ENCODE measurements at regions not wholly inside any gene's neighbourhood (a gene's known extent, or its start where the extent isn't known, plus 50 kb on each side); places are given as distances from the start of the nearest gene placed in this dataset.
A peak's percentile ranks its signal among the peaks of the same experiment; 100 is the strongest.

- H3K4me3 Mint-ChIP-seq, result peak overlapping the region in 1 of 4 donors; percentile 69
- H3K36me3 Mint-ChIP-seq, result no peaks in the 10 kb centered on the region
- H3K27ac Mint-ChIP-seq, result no peak overlapping the region
Observed at GRCh38 chr11:112627588-112628045, 333.6 kb upstream of the NCAM1 start.

GRCh38 chr11:112628676-112629075 lies 332.5 kb upstream of the NCAM1 start:
- H3K36me3 Mint-ChIP-seq, result no peaks in the 10 kb centered on the region
- H3K27me3 Mint-ChIP-seq, result peaks cover 3% of the 10 kb centered on the region
- no peaks in the 10 kb centered on the region for H3K4me1 Mint-ChIP-seq
- H3K9me3 Mint-ChIP-seq, result no peaks in the 10 kb centered on the region
- H3K27ac Mint-ChIP-seq, result peak overlapping the region in 1 of 3 donors; percentile 0
- no peak overlapping the region for H3K4me3 Mint-ChIP-seq

More at GRCh38 chr11:112627588-112628045, 333.6 kb upstream of the NCAM1 start:
- no peaks in the 10 kb centered on the region for H3K4me1 Mint-ChIP-seq
- H3K27me3 Mint-ChIP-seq, result peaks cover 3% of the 10 kb centered on the region
- no peaks in the 10 kb centered on the region for H3K9me3 Mint-ChIP-seq

GRCh38 chr11:112630496-112630895 lies 330.7 kb upstream of the NCAM1 start:
- Mint-ChIP-seq H3K27ac (no peak overlapping the region), H3K27me3 (peaks cover 7% of the 10 kb centered on the region), H3K36me3 (no peaks in the 10 kb centered on the region), H3K4me1 (no peaks in the 10 kb centered on the region), H3K9me3 (no peaks in the 10 kb centered on the region), H3K4me3 (no peak overlapping the region)

- no peak overlapping the region for H3K27ac Mint-ChIP-seq
- H3K27me3 Mint-ChIP-seq, result peaks cover 7% of the 10 kb centered on the region
- no peaks in the 10 kb centered on the region for H3K36me3 Mint-ChIP-seq
Observed at GRCh38 chr11:112631333-112631732, 329.9 kb upstream of the NCAM1 start.

GRCh38 chr11:112632866-112633505 lies 328.2 kb upstream of the NCAM1 start:
- Mint-ChIP-seq H3K27me3 (peaks cover 7% of the 10 kb centered on the region), H3K27ac (peak overlapping the region in 1 of 3 donors; percentile 47), H3K36me3 (no peaks in the 10 kb centered on the region), H3K4me1 (no peaks in the 10 kb centered on the region), H3K9me3 (no peaks in the 10 kb centered on the region), H3K4me3 (no peak overlapping the region)

More at GRCh38 chr11:112631333-112631732, 329.9 kb upstream of the NCAM1 start:
- Mint-ChIP-seq H3K4me1 (no peaks in the 10 kb centered on the region), H3K4me3 (no peak overlapping the region), H3K9me3 (no peaks in the 10 kb centered on the region)

- H3K4me3 Mint-ChIP-seq, result no peak overlapping the region
- peaks cover 1% of the 10 kb centered on the region for H3K36me3 Mint-ChIP-seq
- H3K9me3 Mint-ChIP-seq, result peaks cover 0 to 7% (median 1%) of the 10 kb centered on the region in 3 donors
- H3K27me3 Mint-ChIP-seq, result peaks cover 9% of the 10 kb centered on the region
- no peak overlapping the region for H3K27ac Mint-ChIP-seq
- no peaks in the 10 kb centered on the region for H3K4me1 Mint-ChIP-seq
Observed at GRCh38 chr11:112634551-112634950, 326.7 kb upstream of the NCAM1 start.

GRCh38 chr11:112634995-112635737 lies 326.1 kb upstream of the NCAM1 start:
- Mint-ChIP-seq H3K27ac (no peak overlapping the region), H3K36me3 (peaks cover 4% of the 10 kb centered on the region), H3K4me1 (no peaks in the 10 kb centered on the region), H3K9me3 (peaks cover under 1 to 7% (median 1%) of the 10 kb centered on the region in 3 donors), H3K4me3 (no peak overlapping the region), H3K27me3 (peaks cover 9% of the 10 kb centered on the region)

GRCh38 chr11:112637076-112637475 lies 324.1 kb upstream of the NCAM1 start:
- peaks cover 4% of the 10 kb centered on the region for H3K36me3 Mint-ChIP-seq
- H3K27ac Mint-ChIP-seq, result no peak overlapping the region
- H3K9me3 Mint-ChIP-seq, result peaks cover 5 to 13% (median 6%) of the 10 kb centered on the region in 3 donors
- no peak overlapping the region for H3K4me3 Mint-ChIP-seq
- H3K27me3 Mint-ChIP-seq, result peaks cover 6% of the 10 kb centered on the region
- no peaks in the 10 kb centered on the region for H3K4me1 Mint-ChIP-seq

GRCh38 chr11:112637876-112638275 lies 323.3 kb upstream of the NCAM1 start:
- no peaks in the 10 kb centered on the region for H3K4me1 Mint-ChIP-seq
- H3K27me3 Mint-ChIP-seq, result peaks cover 6% of the 10 kb centered on the region
- peaks cover 4% of the 10 kb centered on the region for H3K36me3 Mint-ChIP-seq
- H3K9me3 Mint-ChIP-seq, result peaks cover 6 to 15% (median 7%) of the 10 kb centered on the region in 3 donors
- H3K27ac Mint-ChIP-seq, result no peak overlapping the region
- H3K4me3 Mint-ChIP-seq, result no peak overlapping the region

- Mint-ChIP-seq H3K4me1 (no peaks in the 10 kb centered on the region), H3K27me3 (peaks cover 6% of the 10 kb centered on the region), H3K27ac (no peak overlapping the region), H3K4me3 (no peak overlapping the region), H3K9me3 (peaks cover 7 to 19% (median 8%) of the 10 kb centered on the region in 3 donors), H3K36me3 (peaks cover 4% of the 10 kb centered on the region)
Observed at GRCh38 chr11:112639469-112639868, 321.8 kb upstream of the NCAM1 start.

- no peaks in the 10 kb centered on the region for H3K4me1 Mint-ChIP-seq
- no peak overlapping the region for H3K4me3 Mint-ChIP-seq
Observed at GRCh38 chr11:112643416-112643815, 317.8 kb upstream of the NCAM1 start.

GRCh38 chr11:112644410-112645131 lies 316.6 kb upstream of the NCAM1 start:
- Mint-ChIP-seq H3K27ac (no peak overlapping the region), H3K27me3 (peaks cover 2% of the 10 kb centered on the region), H3K36me3 (peaks cover 4% of the 10 kb centered on the region), H3K4me3 (no peak overlapping the region), H3K4me1 (no peaks in the 10 kb centered on the region), H3K9me3 (peaks cover 8 to 17% (median 9%) of the 10 kb centered on the region in 3 donors)

More at GRCh38 chr11:112643416-112643815, 317.8 kb upstream of the NCAM1 start:
- Mint-ChIP-seq H3K36me3 (peaks cover 4% of the 10 kb centered on the region), H3K9me3 (peaks cover 9 to 23% (median 10%) of the 10 kb centered on the region in 3 donors), H3K27ac (no peak overlapping the region), H3K27me3 (peaks cover 4% of the 10 kb centered on the region)

GRCh38 chr11:112649856-112650255 lies 311.4 kb upstream of the NCAM1 start:
- peaks cover 2% of the 10 kb centered on the region for H3K27me3 Mint-ChIP-seq
- H3K27ac Mint-ChIP-seq, result peak overlapping the region in 1 of 3 donors; percentile 50
- no peak overlapping the region for H3K4me3 Mint-ChIP-seq
- H3K9me3 Mint-ChIP-seq, result peaks cover 0 to 3% (median 1%) of the 10 kb centered on the region in 3 donors
- peaks cover 2% of the 10 kb centered on the region for H3K36me3 Mint-ChIP-seq
- H3K4me1 Mint-ChIP-seq, result no peaks in the 10 kb centered on the region

GRCh38 chr11:112650527-112650926 lies 310.7 kb upstream of the NCAM1 start:
- Mint-ChIP-seq H3K27me3 (peaks cover 2% of the 10 kb centered on the region), H3K9me3 (no peaks in the 10 kb centered on the region), H3K36me3 (peaks cover 2% of the 10 kb centered on the region), H3K4me3 (no peak overlapping the region), H3K4me1 (no peaks in the 10 kb centered on the region), H3K27ac (no peak overlapping the region)

- Mint-ChIP-seq H3K36me3 (peaks cover 2% of the 10 kb centered on the region), H3K27ac (no peak overlapping the region), H3K4me1 (no peaks in the 10 kb centered on the region), H3K27me3 (peaks cover 2% of the 10 kb centered on the region), H3K9me3 (no peaks in the 10 kb centered on the region), H3K4me3 (no peak overlapping the region)
Observed at GRCh38 chr11:112651386-112651785, 309.8 kb upstream of the NCAM1 start.

All from IgD-negative memory B cell (primary cell).